Lower lobe of right lung (tissue), 2 donors: ENCODE measurements at regions not wholly inside any gene's neighbourhood (a gene's known extent, or its start where the extent isn't known, plus 50 kb on each side); places are given as distances from the start of the nearest gene placed in this dataset.

Experiments
- ATAC-seq, 2 donors: fragments of 200-7000 bp; cut with Tn5 transposase; one replicate each; pipeline ENCODE4 v1.9.1; 2020 to 2022; ENCODE audit warnings: mild to moderate bottlenecking in 2 of 2, moderate library complexity in 2 of 2
- DNase-seq: peaks from one replicate; pipeline ENCODE4 v3.0.0-alpha.2; 2020
- H3K27ac ChIP-seq: fragments of 200-600 bp; one replicate; pipeline ENCODE4 v1.8.0; 2022
- H3K27me3 ChIP-seq: fragments of 200-600 bp; one replicate; pipeline ENCODE4 v1.8.0; 2022; ENCODE audit warnings: low read depth
- H3K36me3 ChIP-seq: fragments of 200-600 bp; one replicate; pipeline ENCODE4 v1.8.0; 2022; ENCODE audit warnings: mild to moderate bottlenecking
- H3K4me1 ChIP-seq: fragments of 200-600 bp; one replicate; pipeline ENCODE4 v1.8.0; 2022
- H3K4me3 ChIP-seq: fragments of 200-600 bp; one replicate; pipeline ENCODE4 v1.8.0; 2022; ENCODE audit warnings: mild to moderate bottlenecking
- H3K9me3 ChIP-seq: fragments of 200-600 bp; one replicate; pipeline ENCODE4 v1.8.0; 2022
- intact Hi-C: fragments of 100-400 bp; cut with DNase I; formaldehyde crosslinking; loops from one replicate; pipeline ENCODE4 v1.11.0; 2022
- TF ChIP-seq, protein P1 (sequence below): fragments of 200-600 bp; IDR thresholded peaks from one replicate; pipeline ENCODE4 v1.8.0; 2022; ENCODE audit warnings: antibody characterized with exemption, mild to moderate bottlenecking
- donor health status: DM: no; HTN: yes; CAD: no; lungs with severe emphysema.

DNA sequence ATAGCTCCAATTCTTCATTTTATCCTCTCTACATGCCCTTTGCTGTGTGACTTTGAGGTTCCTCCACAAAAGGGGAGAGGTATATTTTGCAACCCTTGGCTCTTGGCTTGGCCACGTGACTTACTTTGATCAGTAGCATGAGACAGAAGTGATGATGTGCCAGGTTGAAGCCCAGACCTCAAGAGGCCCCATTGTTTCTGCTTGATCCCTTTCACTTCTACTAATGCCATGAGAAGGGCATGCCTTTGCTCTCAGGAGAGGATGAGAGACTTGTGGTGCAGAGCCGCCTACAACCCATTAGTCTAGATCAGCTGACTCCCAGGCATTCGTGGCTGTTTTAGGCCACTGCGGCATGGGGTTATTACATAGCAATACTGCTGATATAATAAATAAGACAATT lies 356.2 kb upstream of the SALL1 start:
- no peaks in the 10 kb centered on the region for H3K36me3 ChIP-seq
- H3K9me3 ChIP-seq, result peaks cover 4% of the 10 kb centered on the region
- TF ChIP-seq, protein P1, sequence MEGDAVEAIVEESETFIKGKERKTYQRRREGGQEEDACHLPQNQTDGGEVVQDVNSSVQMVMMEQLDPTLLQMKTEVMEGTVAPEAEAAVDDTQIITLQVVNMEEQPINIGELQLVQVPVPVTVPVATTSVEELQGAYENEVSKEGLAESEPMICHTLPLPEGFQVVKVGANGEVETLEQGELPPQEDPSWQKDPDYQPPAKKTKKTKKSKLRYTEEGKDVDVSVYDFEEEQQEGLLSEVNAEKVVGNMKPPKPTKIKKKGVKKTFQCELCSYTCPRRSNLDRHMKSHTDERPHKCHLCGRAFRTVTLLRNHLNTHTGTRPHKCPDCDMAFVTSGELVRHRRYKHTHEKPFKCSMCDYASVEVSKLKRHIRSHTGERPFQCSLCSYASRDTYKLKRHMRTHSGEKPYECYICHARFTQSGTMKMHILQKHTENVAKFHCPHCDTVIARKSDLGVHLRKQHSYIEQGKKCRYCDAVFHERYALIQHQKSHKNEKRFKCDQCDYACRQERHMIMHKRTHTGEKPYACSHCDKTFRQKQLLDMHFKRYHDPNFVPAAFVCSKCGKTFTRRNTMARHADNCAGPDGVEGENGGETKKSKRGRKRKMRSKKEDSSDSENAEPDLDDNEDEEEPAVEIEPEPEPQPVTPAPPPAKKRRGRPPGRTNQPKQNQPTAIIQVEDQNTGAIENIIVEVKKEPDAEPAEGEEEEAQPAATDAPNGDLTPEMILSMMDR, result no peak
- ATAC-seq (no peak), DNase-seq (no peak)
- H3K27ac ChIP-seq, result no peak overlapping the region
- intact Hi-C loops, result no loop called here
- no peaks in the 10 kb centered on the region for H3K4me1 ChIP-seq
- H3K27me3 ChIP-seq, result no peaks in the 10 kb centered on the region
- H3K4me3 ChIP-seq, result no peak overlapping the region

GRCh38 chr16:51500306-51500705 lies 349.2 kb upstream of the SALL1 start:
- Histone ChIP-seq H3K27me3 (no peaks in the 10 kb centered on the region), H3K9me3 (no peaks in the 10 kb centered on the region), H3K27ac (no peak overlapping the region), H3K36me3 (no peaks in the 10 kb centered on the region), H3K4me3 (no peak overlapping the region), H3K4me1 (no peaks in the 10 kb centered on the region)
- intact Hi-C loops, result no loop called here
- ATAC-seq (no peak), DNase-seq (no peak)
- TF ChIP-seq, protein P1, result no peak

DNA sequence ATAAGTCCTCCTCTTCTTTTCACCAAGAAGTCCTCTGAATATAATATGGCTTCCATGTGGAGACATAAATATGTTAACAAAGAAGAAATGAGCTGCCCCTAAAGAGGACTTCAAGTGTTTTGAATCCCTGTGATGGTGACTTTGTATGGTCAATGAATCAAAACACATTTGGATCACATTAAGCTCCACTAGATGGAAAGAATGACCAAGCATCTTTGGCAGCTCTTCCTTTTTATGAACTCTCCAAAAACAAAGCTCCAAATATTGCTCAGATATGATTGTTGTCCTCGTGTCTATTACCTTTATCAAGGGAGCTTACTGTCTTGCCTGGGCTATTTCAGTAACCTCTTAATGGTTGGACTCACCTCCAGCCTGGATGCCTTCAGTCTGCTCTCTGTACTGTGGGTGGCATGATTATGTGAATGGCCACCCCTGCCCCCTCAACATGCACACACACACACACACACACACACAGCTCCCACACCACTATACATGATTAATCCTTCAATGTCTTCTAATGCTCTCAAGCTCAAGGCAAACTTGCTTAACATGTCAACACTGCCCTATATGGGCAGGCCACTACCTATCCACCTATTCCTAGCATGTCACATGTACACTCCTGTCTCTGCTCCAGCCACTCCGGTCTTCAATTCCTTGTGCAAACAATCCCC lies 346.6 kb upstream of the SALL1 start:
- DNase-seq, result no peak

GRCh38 chr16:51490866-51491265 lies 339.8 kb upstream of the SALL1 start:
- Histone ChIP-seq H3K4me1 (no peaks in the 10 kb centered on the region), H3K27me3 (no peaks in the 10 kb centered on the region), H3K36me3 (no peaks in the 10 kb centered on the region), H3K9me3 (no peaks in the 10 kb centered on the region), H3K4me3 (no peak overlapping the region), H3K27ac (no peak overlapping the region)
- DNase-seq (no peak), ATAC-seq (no peak)
- intact Hi-C loops, result no loop called here
- TF ChIP-seq, protein P1, result no peak

More for the DNA sequence above, 346.6 kb upstream of the SALL1 start:
- Histone ChIP-seq H3K36me3 (no peaks in the 10 kb centered on the region), H3K4me3 (no peak overlapping the region), H3K27me3 (no peaks in the 10 kb centered on the region), H3K27ac (no peak overlapping the region), H3K9me3 (no peaks in the 10 kb centered on the region), H3K4me1 (no peaks in the 10 kb centered on the region)
- no peak for ATAC-seq
- intact Hi-C loops, result no loop called here
- TF ChIP-seq, protein P1, result no peak

DNA sequence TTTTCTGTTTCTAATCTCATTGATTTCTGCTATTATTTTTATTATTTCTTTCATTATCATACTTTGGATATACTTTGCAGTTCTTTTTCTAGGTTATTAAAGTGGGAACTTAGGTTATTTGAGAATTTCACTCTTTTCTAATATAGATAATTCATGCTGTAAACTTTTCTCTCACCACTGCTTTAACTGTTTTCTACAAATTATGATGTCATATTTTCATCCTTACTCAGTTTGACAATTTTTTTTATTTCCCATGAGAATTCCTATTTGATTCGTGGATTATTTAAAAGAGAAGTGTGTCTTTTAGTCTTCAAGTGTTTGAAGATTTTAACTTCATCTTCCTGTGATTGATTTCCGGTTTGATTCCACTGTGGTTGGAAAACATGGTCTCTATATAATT lies 336.8 kb upstream of the SALL1 start:
- TF ChIP-seq, protein P1, result no peak
- intact Hi-C loops, result no loop called here
- DNase-seq (no peak), ATAC-seq (no peak)
- H3K4me1 ChIP-seq, result no peaks in the 10 kb centered on the region
- no peaks in the 10 kb centered on the region for H3K36me3 ChIP-seq
- H3K27ac ChIP-seq, result no peak overlapping the region
- H3K9me3 ChIP-seq, result no peaks in the 10 kb centered on the region
- no peaks in the 10 kb centered on the region for H3K27me3 ChIP-seq
- no peak overlapping the region for H3K4me3 ChIP-seq
